ENCODE measurements at regions not wholly inside any gene's neighbourhood (a gene's known extent, or its start where the extent isn't known, plus 50 kb on each side); places are given as distances from the start of the nearest gene placed in this dataset.

DNA sequence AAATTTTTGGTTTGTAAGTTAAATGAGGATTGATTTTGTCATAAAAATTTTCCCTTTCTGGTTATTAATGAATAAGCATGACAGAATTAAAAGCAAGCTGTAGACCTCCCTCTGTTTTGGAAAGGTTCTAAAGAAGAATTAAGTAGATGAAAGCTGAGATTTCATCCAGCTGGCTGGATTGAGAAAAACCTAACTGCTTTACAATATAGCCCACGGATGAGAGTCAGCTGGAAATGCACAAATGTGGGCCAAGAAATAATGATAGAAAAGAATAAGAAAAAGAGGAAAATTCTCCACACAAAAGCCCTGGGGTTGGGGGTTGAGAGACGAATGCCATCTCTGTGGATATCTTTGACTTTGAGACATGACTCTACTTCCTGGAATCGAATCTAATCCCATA, 631.6 kb downstream of the HDGFL1 start:
- no peak for DNase-seq (ENCODE audit: low spot score)
- no peaks in the 10 kb centered on the region for H3K36me3 Mint-ChIP-seq (ENCODE audit: low read depth)
- no peaks in the 10 kb centered on the region for H3K27me3 Mint-ChIP-seq (ENCODE audit: low read depth)
- H3K27ac Mint-ChIP-seq = no peak overlapping the region
- H3K9me3 Mint-ChIP-seq = peaks cover 3% of the 10 kb centered on the region
- no peak overlapping the region for H3K4me3 Mint-ChIP-seq
- H3K4me1 Mint-ChIP-seq (ENCODE audit: low read depth) = no peaks in the 10 kb centered on the region

DNA sequence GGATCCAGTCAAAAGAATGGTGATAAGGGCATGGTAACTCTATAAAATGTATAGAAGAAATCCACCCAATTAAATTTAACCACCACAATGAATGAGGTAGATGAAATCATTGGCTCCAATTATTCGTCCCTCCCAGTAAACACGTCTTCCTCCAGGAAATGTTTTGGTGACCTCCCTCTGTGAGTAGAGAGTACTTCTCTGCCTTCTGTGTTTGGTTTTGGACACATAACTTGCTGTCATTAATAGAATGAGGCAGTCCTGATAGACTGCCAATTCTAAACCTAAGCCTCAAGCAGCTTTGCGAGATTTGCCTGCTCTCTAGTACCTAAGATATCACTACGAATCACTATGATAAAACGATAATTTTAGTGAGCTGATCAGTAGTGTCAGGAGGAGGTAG, 632.8 kb downstream of the HDGFL1 start:
- H3K36me3 Mint-ChIP-seq (ENCODE audit: low read depth) = no peaks in the 10 kb centered on the region
- peaks cover 3% of the 10 kb centered on the region for H3K9me3 Mint-ChIP-seq
- H3K27ac Mint-ChIP-seq = no peak overlapping the region

DNA sequence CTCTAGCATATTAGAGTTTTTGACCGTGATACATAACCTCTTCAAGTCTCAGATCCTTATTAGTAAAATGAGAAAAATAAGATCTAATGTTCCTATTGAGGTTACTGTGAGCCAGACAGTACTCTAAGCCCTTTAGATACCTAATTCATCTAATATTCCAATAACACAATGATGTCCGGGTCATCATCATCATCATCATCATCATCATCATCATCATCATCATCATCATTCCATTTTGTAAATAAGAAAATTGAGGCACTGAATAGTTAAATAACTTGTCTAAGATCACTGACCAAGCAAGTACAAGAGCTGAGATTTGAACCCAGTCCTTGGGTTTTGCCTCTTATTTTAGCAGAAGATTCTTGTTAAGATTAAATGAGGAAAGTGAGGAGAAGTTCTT, 643.0 kb downstream of the HDGFL1 start:
- H3K27ac Mint-ChIP-seq = no peak overlapping the region
- H3K36me3 Mint-ChIP-seq (ENCODE audit: low read depth) = no peaks in the 10 kb centered on the region
- H3K27me3 Mint-ChIP-seq (ENCODE audit: low read depth) = no peaks in the 10 kb centered on the region
- DNase-seq (ENCODE audit: low spot score) = no peak
- H3K9me3 Mint-ChIP-seq = peaks cover 35% of the 10 kb centered on the region
- H3K4me3 Mint-ChIP-seq = no peak overlapping the region
- no peaks in the 10 kb centered on the region for H3K4me1 Mint-ChIP-seq (ENCODE audit: low read depth)

More for the DNA sequence above, 632.8 kb downstream of the HDGFL1 start:
- DNase-seq (ENCODE audit: low spot score) = no peak
- Mint-ChIP-seq H3K4me3 (no peak overlapping the region), H3K27me3 (ENCODE audit: low read depth) (no peaks in the 10 kb centered on the region), H3K4me1 (ENCODE audit: low read depth) (no peaks in the 10 kb centered on the region)

DNA sequence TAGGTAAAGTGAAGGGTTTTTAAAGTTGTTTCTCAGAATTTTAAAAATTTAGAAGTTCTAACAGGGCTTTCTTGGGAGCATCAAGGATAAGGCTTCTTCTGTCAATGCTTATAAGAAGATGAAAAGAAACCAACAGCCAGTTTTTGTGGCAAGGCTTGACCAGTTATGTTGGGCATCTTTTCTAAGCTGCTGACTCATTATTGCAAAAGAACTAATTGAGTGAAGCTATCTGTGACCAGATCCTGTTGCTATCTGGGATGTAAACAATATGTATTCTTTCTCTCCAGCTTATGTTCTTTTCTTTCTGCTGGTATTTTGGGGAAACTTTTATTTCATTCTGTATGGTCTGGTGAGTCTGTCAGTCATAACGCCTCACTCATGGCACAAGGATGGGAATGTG, 643.8 kb downstream of the HDGFL1 start:
- Mint-ChIP-seq H3K9me3 (peaks cover 33% of the 10 kb centered on the region), H3K36me3 (ENCODE audit: low read depth) (no peaks in the 10 kb centered on the region), H3K27ac (no peak overlapping the region), H3K27me3 (ENCODE audit: low read depth) (no peaks in the 10 kb centered on the region), H3K4me3 (no peak overlapping the region), H3K4me1 (ENCODE audit: low read depth) (no peaks in the 10 kb centered on the region)
- DNase-seq (ENCODE audit: low spot score) = no peak

DNA sequence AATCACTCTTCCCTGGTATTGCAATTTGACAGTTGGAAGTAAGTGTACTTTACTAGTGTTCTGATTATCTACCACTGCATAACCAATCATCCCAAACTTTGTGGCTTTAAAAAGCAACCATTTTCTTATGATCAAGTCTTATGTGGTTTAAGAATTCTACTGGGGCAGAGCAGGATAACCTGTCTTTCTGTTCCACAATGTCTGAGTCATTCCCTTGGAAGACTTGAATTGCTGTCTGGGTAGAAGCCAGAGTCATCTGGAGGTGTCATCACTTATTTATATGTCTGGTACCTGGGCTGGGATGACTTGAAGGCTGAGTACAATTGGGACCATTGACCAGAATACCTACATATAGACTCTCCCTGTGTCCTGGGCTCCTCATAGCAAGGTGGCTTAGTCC, 644.3 kb downstream of the HDGFL1 start:
- Mint-ChIP-seq H3K4me3 (no peak overlapping the region), H3K27me3 (ENCODE audit: low read depth) (no peaks in the 10 kb centered on the region), H3K27ac (no peak overlapping the region), H3K9me3 (peaks cover 28% of the 10 kb centered on the region), H3K36me3 (ENCODE audit: low read depth) (no peaks in the 10 kb centered on the region), H3K4me1 (ENCODE audit: low read depth) (no peaks in the 10 kb centered on the region)
- no peak for DNase-seq (ENCODE audit: low spot score)

DNA sequence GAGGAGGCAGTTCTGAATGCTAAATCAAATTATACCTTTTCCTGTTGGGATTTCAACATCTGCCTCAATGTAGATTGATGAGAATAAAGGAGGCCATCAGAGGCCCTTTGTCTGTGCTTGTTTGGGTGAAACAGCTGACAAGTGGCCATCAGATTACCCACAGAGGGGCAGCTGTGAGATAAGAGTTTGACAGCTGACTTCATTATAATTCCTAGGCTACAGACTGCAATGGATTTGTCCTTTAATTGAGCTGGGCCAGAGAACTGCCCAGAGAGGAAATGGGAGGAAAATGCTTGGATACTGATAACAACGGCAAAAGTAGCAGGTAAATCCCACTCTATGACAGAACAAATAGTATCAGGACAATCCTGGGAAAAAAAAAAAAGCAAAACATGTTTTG, 649.4 kb downstream of the HDGFL1 start:
- no peaks in the 10 kb centered on the region for H3K4me1 Mint-ChIP-seq (ENCODE audit: low read depth)
- H3K4me3 Mint-ChIP-seq = no peak overlapping the region
- no peak overlapping the region for H3K27ac Mint-ChIP-seq
- no peaks in the 10 kb centered on the region for H3K27me3 Mint-ChIP-seq (ENCODE audit: low read depth)
- DNase-seq (ENCODE audit: low spot score) = no peak
- H3K9me3 Mint-ChIP-seq = peaks cover 13% of the 10 kb centered on the region
- H3K36me3 Mint-ChIP-seq (ENCODE audit: low read depth) = no peaks in the 10 kb centered on the region

DNA sequence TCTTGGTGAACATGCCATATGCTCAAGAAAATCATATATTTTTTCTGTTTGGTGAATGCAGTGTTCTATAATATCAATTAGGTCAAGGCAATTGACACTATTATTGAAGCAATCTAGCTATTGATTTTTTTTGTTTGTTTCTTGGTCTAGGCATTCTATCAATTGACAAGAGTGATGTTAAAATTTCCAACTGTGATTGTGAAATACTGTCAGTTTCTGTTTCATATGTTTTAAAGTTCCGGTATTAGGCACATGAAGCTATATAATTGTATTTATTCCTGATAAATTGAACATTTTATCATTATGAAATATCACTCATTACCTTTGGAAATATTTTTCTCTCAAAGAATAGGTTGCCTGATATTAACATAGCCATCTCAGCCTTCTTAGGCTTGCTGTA, 653.4 kb downstream of the HDGFL1 start:
- Mint-ChIP-seq H3K27me3 (ENCODE audit: low read depth) (no peaks in the 10 kb centered on the region), H3K4me3 (no peak overlapping the region), H3K9me3 (peaks cover 25% of the 10 kb centered on the region), H3K4me1 (ENCODE audit: low read depth) (no peaks in the 10 kb centered on the region), H3K27ac (no peak overlapping the region), H3K36me3 (ENCODE audit: low read depth) (no peaks in the 10 kb centered on the region)
- no peak for DNase-seq (ENCODE audit: low spot score)

DNA sequence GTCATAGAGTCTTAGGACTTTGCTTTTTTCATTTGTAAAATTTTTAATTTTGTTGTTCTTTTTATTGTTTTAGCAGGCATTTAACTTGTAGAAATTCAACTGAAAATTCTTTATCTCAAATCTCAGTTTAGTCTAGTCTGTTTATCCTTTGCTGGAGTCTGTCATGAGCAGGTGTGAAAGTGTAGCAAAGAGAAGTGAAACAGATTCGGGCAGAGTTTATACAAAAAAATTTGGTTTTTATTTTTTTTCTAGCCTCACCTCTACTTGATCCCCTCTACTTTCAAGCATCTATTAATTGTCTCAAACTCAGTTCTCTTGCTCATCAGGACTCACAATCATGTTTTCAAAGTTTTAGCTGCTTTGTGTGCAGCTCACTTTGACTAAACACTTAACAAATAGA, 655.2 kb downstream of the HDGFL1 start:
- H3K36me3 Mint-ChIP-seq (ENCODE audit: low read depth) = no peaks in the 10 kb centered on the region
- no peak overlapping the region for H3K27ac Mint-ChIP-seq
- H3K27me3 Mint-ChIP-seq (ENCODE audit: low read depth) = no peaks in the 10 kb centered on the region
- DNase-seq (ENCODE audit: low spot score) = no peak
- no peak overlapping the region for H3K4me3 Mint-ChIP-seq
- peaks cover 37% of the 10 kb centered on the region for H3K9me3 Mint-ChIP-seq
- H3K4me1 Mint-ChIP-seq (ENCODE audit: low read depth) = no peaks in the 10 kb centered on the region

DNA sequence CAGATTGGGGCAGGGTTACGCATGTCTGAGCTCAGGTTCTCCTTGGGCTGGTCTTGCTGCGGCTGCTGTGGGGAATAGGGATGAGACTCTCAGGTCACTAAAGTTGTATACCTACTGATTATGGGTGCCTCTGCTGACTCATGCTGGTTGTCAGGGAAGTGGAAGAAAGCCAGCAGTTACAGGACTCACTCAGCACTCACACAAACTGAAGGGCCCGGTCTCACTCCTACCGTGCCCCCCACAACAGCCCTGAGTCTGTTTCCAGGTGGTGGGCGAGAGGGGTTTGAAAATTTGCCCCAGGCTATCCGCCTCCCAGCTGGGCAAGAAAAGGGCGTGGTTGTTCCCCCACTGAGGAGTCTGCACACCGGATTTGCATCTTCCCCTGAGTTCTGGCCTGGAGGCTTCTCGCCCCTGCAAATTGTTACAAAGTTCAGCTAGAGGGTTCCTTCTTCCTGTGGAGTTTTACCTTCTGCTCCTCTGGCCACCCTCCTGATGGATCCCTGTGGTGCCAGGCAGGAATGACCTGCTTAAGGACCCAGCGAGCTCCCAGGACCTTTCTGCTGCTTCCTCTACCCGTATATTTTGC, 659.2 kb downstream of the HDGFL1 start:
- DNase-seq (ENCODE audit: low spot score) = no peak
- Mint-ChIP-seq H3K27me3 (ENCODE audit: low read depth) (no peaks in the 10 kb centered on the region), H3K4me3 (no peak overlapping the region), H3K9me3 (peaks cover 42% of the 10 kb centered on the region), H3K4me1 (ENCODE audit: low read depth) (no peaks in the 10 kb centered on the region), H3K27ac (no peak overlapping the region), H3K36me3 (ENCODE audit: low read depth) (no peaks in the 10 kb centered on the region)

DNA sequence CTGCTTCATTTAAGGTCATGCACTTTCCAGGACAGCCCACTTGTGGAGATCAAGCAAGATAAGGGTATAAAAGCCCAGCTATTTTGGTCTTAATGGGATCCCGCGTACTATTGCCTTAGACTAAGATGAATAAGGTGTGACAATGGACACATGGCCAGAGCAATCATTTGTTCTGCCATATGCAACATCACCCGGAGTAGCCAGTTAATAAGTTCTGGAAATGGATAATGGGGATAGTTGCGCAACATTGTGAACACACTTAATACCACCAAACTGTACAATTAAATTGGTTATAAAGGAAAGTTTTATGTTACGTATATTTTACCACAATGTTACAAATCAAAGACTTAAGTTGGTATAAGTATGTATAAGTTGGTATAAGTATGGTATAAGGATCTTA, 674.5 kb downstream of the HDGFL1 start:
- H3K4me3 Mint-ChIP-seq = no peak overlapping the region
- H3K4me1 Mint-ChIP-seq (ENCODE audit: low read depth) = no peaks in the 10 kb centered on the region
- H3K27me3 Mint-ChIP-seq (ENCODE audit: low read depth) = no peaks in the 10 kb centered on the region
- DNase-seq (ENCODE audit: low spot score) = no peak
- peaks cover 8% of the 10 kb centered on the region for H3K9me3 Mint-ChIP-seq
- H3K27ac Mint-ChIP-seq = no peak overlapping the region
- no peaks in the 10 kb centered on the region for H3K36me3 Mint-ChIP-seq (ENCODE audit: low read depth)

DNA sequence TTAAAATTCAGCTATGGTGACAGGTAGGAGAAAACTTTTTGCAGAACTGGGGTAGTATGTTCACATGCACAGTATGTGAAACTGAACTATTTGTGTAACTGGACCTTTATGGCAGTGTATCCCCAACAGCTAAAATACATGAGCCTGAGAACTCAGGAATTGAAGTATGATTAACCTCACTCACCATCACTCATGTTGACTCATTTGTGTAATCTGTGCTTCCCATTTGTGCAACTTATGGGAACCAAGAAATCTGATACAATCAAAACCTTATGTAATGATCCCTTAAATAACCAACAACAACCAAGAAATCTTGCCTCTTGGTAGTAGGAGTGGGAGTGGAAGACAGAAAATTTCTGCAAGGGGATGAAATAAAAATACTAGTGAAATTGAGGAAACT, 674.9 kb downstream of the HDGFL1 start:
- H3K9me3 Mint-ChIP-seq = peaks cover 8% of the 10 kb centered on the region
- H3K36me3 Mint-ChIP-seq (ENCODE audit: low read depth) = no peaks in the 10 kb centered on the region
- no peak overlapping the region for H3K4me3 Mint-ChIP-seq
- H3K27ac Mint-ChIP-seq = no peak overlapping the region
- no peaks in the 10 kb centered on the region for H3K27me3 Mint-ChIP-seq (ENCODE audit: low read depth)
- no peaks in the 10 kb centered on the region for H3K4me1 Mint-ChIP-seq (ENCODE audit: low read depth)
- no peak for DNase-seq (ENCODE audit: low spot score)

DNA sequence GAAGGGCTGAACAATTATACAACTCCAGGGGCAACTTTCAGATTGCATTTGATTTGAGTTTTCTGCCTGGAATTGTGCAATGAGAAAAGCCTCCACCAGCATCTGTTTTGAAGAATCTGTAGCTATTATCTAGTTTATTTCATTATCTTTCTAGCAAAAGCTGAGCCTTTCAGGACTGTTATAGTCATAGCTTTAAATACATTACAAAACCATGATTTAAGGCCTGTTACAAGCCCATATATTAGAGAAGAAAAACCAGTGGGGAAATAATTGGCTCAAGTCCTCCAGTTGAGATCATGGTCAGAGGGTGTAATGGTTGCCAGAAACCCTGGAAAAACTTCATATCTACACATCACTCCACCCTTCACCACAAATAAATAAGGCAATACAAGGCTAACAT, 676.2 kb downstream of the HDGFL1 start:
- no peaks in the 10 kb centered on the region for H3K4me1 Mint-ChIP-seq (ENCODE audit: low read depth)
- peaks cover 8% of the 10 kb centered on the region for H3K9me3 Mint-ChIP-seq
- no peak for DNase-seq (ENCODE audit: low spot score)
- H3K4me3 Mint-ChIP-seq = no peak overlapping the region
- H3K36me3 Mint-ChIP-seq (ENCODE audit: low read depth) = no peaks in the 10 kb centered on the region
- H3K27ac Mint-ChIP-seq = no peak overlapping the region
- no peaks in the 10 kb centered on the region for H3K27me3 Mint-ChIP-seq (ENCODE audit: low read depth)

DNA sequence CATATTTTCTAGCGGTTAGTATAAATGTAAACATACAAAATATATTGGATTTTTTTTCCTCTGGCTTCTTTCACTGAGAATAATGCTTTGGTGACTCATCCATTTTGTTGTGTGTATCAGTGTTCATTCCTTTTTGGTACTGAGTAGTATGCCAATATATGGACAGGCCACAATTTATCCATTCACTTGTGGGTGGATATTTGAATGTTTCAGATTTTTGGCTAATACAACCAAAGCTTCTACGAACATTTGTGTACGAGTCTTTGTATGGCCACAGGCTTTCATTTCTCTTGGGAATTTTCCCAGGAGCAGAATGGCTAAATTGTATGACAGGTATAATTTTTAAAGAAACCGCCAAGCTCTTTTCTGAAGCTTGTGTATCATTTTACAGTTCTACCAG, 677.5 kb downstream of the HDGFL1 start:
- no peak for DNase-seq (ENCODE audit: low spot score)
- no peaks in the 10 kb centered on the region for H3K4me1 Mint-ChIP-seq (ENCODE audit: low read depth)
- no peaks in the 10 kb centered on the region for H3K27me3 Mint-ChIP-seq (ENCODE audit: low read depth)
- no peak overlapping the region for H3K27ac Mint-ChIP-seq
- peaks cover 3% of the 10 kb centered on the region for H3K9me3 Mint-ChIP-seq
- no peak overlapping the region for H3K4me3 Mint-ChIP-seq
- H3K36me3 Mint-ChIP-seq (ENCODE audit: low read depth) = no peaks in the 10 kb centered on the region

DNA sequence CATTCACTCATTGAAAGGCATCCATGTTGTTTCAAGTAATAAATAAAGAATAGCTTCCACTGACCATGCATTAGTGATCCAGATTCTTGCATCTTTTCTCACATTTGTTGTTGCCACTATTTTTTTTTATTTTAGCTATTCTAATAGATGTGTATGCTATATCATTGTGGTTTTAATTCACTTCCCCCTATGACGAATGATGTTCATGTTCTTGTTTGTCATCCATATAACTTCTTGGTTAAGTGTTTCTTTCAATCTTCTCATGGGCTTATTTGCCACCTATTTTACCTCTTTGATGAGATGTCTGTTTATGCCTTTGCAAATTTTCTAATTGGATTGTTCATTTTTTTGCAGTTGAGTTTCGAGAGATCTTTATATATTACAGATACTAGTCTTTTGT, 681.2 kb downstream of the HDGFL1 start:
- DNase-seq (ENCODE audit: low spot score) = no peak
- Mint-ChIP-seq H3K36me3 (ENCODE audit: low read depth) (no peaks in the 10 kb centered on the region), H3K4me1 (ENCODE audit: low read depth) (no peaks in the 10 kb centered on the region), H3K27me3 (ENCODE audit: low read depth) (no peaks in the 10 kb centered on the region), H3K9me3 (peaks cover 16% of the 10 kb centered on the region), H3K4me3 (no peak overlapping the region), H3K27ac (no peak overlapping the region)

DNA sequence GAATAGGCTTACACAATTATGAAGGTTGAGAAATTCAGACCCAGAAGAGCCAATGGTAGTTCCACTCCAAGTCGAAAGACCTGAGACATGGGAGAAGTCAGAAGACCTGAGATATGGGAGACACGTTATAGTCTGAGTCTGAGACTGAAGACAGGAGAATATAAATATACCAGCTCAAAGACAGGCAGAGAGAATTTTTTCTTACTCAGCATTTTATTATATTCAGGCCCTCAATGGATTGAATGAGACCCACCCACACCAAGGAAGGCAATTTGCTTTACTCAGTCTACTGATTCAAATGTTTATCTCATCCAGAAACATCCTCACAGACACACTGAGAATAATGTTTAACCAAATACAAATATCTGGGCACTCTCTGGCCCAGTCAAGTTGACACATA, 693.5 kb downstream of the HDGFL1 start:
- Mint-ChIP-seq H3K4me1 (ENCODE audit: low read depth) (no peaks in the 10 kb centered on the region), H3K27ac (no peak overlapping the region), H3K4me3 (no peak overlapping the region), H3K36me3 (ENCODE audit: low read depth) (no peaks in the 10 kb centered on the region), H3K9me3 (peaks cover 31% of the 10 kb centered on the region), H3K27me3 (ENCODE audit: low read depth) (no peaks in the 10 kb centered on the region)
- DNase-seq (ENCODE audit: low spot score) = no peak

All from T-helper 2 cell treated with Interferon-gamma antibody and Interleukin-4, amounts not matched to agents 5 μg/mL and 100 μg/mL, for 36 hours (primary cell).